ENCODE measurements at regions not wholly inside any gene's neighbourhood (a gene's known extent, or its start where the extent isn't known, plus 50 kb on each side); places are given as distances from the start of the nearest gene placed in this dataset.

GRCh38 chr1:192003295-192004077 lies 154.8 kb upstream of the RGS18 start:
- no peak for TF ChIP-seq CTCF (IDR thresholded peaks at IDR 0.05; ENCODE audit: low read depth, low read length)
- ChIA-PET POLR2A (interaction anchor here (0.7 kb wide), 1 partner anchor 40 kb away, joined by 5 read pairs; no protein-coding TSS in a partner anchor), CTCF (no interaction called here)
- H3K4me3 ChIP-seq (ENCODE audit: low read depth, low read length): no peak overlapping the region
- H3K27ac ChIP-seq (ENCODE audit: low read depth, low read length): no peak overlapping the region
- no peaks in the 10 kb centered on the region for H3K9me3 ChIP-seq (ENCODE audit: control insufficient read depth, insufficient read depth, low read length)
- no peaks in the 10 kb centered on the region for H3K27me3 ChIP-seq (ENCODE audit: control insufficient read depth, insufficient read depth, low read length)
- DNase-seq (ENCODE audit: low read depth, low spot score): no peak

- POLR2A ChIA-PET: no interaction called here
- CTCF ChIA-PET: interaction anchor here (1.1 kb wide), 1 partner anchor 12 kb away, joined by 3 read pairs; no protein-coding TSS in a partner anchor
- Histone ChIP-seq H3K9me3 (ENCODE audit: control insufficient read depth, insufficient read depth, low read length) (no peaks in the 10 kb centered on the region), H3K27me3 (ENCODE audit: control insufficient read depth, insufficient read depth, low read length) (no peaks in the 10 kb centered on the region), H3K27ac (ENCODE audit: low read depth, low read length) (no peak overlapping the region), H3K4me3 (ENCODE audit: low read depth, low read length) (no peak overlapping the region)
- no peak for TF ChIP-seq CTCF (IDR thresholded peaks at IDR 0.05; ENCODE audit: low read depth, low read length)
- DNase-seq (ENCODE audit: low read depth, low spot score): no peak
Measured at GRCh38 chr1:192005976-192006375, 152.3 kb upstream of the RGS18 start.

- Histone ChIP-seq H3K27me3 (ENCODE audit: control insufficient read depth, insufficient read depth, low read length) (no peaks in the 10 kb centered on the region), H3K27ac (ENCODE audit: low read depth, low read length) (no peak overlapping the region), H3K4me3 (ENCODE audit: low read depth, low read length) (no peak overlapping the region), H3K9me3 (ENCODE audit: control insufficient read depth, insufficient read depth, low read length) (no peaks in the 10 kb centered on the region)
- POLR2A ChIA-PET: no interaction called here
- CTCF ChIA-PET: no interaction called here
- TF ChIP-seq CTCF (IDR thresholded peaks at IDR 0.05; ENCODE audit: low read depth, low read length): no peak
- DNase-seq (ENCODE audit: low read depth, low spot score): no peak
Measured at GRCh38 chr1:192008281-192008825, 149.9 kb upstream of the RGS18 start.

- Histone ChIP-seq H3K4me3 (ENCODE audit: low read depth, low read length) (no peak overlapping the region), H3K27ac (ENCODE audit: low read depth, low read length) (no peak overlapping the region), H3K27me3 (ENCODE audit: control insufficient read depth, insufficient read depth, low read length) (no peaks in the 10 kb centered on the region), H3K9me3 (ENCODE audit: control insufficient read depth, insufficient read depth, low read length) (no peaks in the 10 kb centered on the region)
- no peak for TF ChIP-seq CTCF (IDR thresholded peaks at IDR 0.05; ENCODE audit: low read depth, low read length)
- ChIA-PET POLR2A (no interaction called here), CTCF (no interaction called here)
- peak; percentile 45 for DNase-seq (ENCODE audit: low read depth, low spot score)
Measured at GRCh38 chr1:192010406-192010805, 147.9 kb upstream of the RGS18 start.

- TF ChIP-seq CTCF (IDR thresholded peaks at IDR 0.05; ENCODE audit: low read depth, low read length): no peak
- H3K9me3 ChIP-seq (ENCODE audit: control insufficient read depth, insufficient read depth, low read length): no peaks in the 10 kb centered on the region
- H3K27ac ChIP-seq (ENCODE audit: low read depth, low read length): no peak overlapping the region
- ChIA-PET POLR2A (no interaction called here), CTCF (no interaction called here)
- no peaks in the 10 kb centered on the region for H3K27me3 ChIP-seq (ENCODE audit: control insufficient read depth, insufficient read depth, low read length)
- DNase-seq (ENCODE audit: low read depth, low spot score): no peak
- H3K4me3 ChIP-seq (ENCODE audit: low read depth, low read length): no peak overlapping the region
Measured at GRCh38 chr1:192011525-192011924, 146.7 kb upstream of the RGS18 start.
